HG03378 (cell line): ENCODE measurements at regions not wholly inside any gene's neighbourhood (a gene's known extent, or its start where the extent isn't known, plus 50 kb on each side); places are given as distances from the start of the nearest gene placed in this dataset.
"Not testable (repeated sequence)": the region's sequence is repeated elsewhere in the genome, so short reads cannot be mapped to it uniquely, and the experiment has no call there.

Experiments
- ATAC-seq: cut with Tn5 transposase; IDR thresholded peaks from one replicate; pipeline ENCODE4 v1.9.1; 2021; ENCODE audit warnings: mild to moderate bottlenecking, moderate library complexity; ENCODE audit not compliant: unreplicated experiment

DNA sequence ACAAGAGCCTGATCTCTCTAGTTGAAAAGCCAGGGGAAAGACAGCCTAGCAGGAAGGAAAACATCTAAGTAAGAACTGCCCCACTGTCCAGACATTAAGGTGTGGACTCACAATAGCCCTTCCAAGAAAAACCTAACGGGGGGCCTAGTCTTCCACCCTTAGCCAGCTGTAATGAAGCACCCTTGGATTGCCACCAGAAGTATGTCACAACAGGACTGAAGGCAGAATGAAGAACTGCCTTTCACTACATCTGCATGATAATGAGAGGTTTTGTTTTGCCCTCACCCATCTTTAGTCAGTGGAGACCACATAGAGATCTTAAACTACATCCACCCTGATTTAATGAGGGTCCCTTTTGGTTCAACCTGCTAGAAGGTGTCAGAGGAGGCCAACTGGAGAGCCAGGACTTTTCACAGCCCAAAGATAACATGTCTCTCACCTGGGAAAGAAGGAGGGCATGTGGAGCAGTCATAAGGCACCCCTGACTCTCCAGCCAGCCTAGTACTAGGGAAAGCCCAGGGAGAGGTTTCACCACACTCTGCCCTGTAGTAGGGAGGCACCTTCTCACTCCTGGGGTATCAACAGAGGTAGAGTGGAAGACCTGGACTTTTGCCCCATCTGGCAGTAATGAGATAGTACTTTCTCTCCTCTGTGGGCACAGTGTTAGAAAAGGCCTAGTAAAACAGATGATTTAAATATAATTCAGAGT, 1017.4 kb upstream of the MANEA start:
- ATAC-seq: no peak

GRCh38 chr6:94557207-94557606, 1020.1 kb upstream of the MANEA start:
- ATAC-seq: not testable (repeated sequence)

GRCh38 chr6:94548201-94548600, 1029.1 kb upstream of the MANEA start:
- ATAC-seq: no peak

DNA sequence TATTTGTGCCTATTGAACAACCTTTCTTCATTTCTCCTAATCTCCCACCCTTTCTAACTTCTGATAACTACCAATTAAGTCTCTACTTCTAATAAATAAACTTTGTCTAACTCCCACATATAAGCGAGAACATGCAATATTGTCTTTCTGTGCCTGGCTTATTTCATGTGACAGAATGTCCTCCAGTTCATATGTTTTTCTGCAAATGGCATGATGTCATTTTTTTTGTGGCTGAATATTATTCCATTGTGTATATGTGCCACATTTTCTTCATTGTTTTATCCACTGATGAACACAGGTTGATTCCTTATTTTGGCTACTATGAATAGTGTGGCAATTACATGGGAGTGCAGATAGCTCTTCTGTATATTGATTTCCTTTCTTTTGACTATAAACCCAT, 1041.5 kb upstream of the MANEA start:
- no peak for ATAC-seq

GRCh38 chr6:94511502-94512088, 1065.7 kb upstream of the MANEA start:
- ATAC-seq: no peak

GRCh38 chr6:94510877-94511276, 1066.5 kb upstream of the MANEA start:
- no peak for ATAC-seq

- no peak for ATAC-seq
Measured at GRCh38 chr6:94501516-94501915, 1075.8 kb upstream of the MANEA start.

DNA sequence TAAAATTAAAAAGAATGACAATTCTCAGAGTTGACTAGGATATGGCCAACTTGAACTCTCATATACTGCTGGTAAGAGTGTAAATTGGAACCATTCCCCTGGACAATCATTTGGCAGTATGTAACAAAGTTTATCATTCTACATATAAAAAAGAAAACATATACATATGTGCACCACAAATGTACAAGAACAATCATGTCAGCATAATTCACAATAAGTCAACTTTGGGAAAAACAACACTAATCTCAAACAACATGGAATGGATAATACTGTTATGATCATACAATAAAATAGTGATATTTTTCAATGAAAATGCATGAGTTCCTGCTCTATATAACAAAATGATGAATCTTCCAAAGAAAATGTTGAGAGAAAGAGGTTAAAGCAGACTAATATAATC, 1078.7 kb upstream of the EPHA7 start:
- no peak for ATAC-seq

DNA sequence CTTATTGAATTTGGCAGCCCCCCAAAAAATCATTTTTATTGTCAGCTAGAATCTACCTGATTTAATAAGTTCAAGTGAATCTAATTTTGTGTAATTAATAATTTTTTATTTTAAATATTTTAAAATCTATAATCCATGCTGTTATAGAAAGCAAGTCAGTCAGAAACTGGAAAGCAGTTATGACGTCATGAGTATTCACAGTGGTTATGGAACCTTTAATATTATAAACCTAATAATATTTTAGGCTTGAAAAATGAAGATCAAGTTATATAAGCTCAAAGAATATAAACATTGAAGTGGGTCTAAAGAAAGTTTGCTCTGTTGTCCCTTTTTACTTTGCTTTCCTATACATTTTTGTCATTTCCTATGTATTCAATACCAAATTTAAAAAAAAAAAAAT, 1075.1 kb upstream of the EPHA7 start:
- ATAC-seq: no peak

- no peak for ATAC-seq
Measured at GRCh38 chr6:94487371-94487770, 1068.0 kb upstream of the EPHA7 start.

DNA sequence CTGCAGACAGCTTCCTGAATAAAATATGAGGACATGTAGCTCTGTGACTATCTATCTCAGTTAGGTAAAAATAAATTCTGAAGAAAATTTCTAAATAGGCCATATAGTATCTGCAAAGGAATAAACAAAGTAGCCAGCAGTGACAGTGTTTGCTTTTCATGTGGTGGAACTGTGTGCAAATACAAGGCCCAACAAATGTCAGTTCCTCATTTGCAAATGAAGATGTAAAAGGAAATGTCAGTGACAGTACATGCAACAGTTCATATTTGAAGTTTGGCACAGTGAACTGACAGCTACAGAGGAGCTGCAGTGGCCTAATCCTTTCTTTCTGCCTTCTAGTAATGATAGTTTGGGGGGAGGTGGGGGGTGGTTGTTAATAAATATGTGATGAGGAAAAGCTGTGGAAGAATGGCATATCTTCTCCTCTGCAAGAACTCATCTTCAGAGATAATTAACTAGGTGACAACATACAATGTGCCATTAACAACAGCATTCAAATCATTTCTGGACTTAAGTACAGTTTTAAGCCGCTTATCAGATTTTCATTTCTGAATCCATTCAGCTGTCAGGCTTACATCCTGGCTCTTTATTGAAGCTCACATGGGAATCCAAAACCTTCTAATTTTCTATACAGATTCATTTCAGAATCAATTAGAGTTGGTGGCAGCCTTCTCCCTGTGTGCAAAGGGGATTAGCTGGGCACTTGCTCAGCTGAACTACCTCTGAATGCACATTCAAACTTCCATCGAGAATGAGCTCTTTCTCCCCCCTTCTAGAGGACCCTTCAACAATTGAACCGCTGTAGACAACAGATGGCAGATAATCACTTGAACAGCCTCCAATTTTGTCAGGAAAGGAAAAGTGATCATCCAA, 1059.0 kb upstream of the EPHA7 start:
- no peak for ATAC-seq

DNA sequence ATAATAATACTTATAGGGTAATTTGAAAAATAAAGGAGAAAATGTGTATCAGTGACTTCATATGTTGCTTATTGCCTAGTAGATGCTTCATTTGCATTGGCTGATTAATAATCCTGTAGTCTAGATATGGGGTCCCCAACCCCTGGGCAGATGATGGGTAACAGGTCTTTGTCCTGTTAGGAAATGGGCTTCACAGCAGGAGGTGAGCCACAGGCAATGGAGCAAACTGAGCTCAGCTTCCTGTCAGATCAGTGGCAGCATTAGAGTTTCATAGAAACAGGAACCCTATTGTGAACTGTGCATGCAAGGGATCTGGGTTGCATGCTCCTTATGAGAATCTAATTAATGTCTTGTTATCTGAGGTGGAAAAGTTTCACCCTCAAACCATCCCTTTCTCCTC, 1049.5 kb upstream of the EPHA7 start:
- ATAC-seq: no peak

- no peak for ATAC-seq
Measured at GRCh38 chr6:94464018-94464510, 1044.7 kb upstream of the EPHA7 start.

- no peak for ATAC-seq
Measured at GRCh38 chr6:94463306-94463705, 1043.9 kb upstream of the EPHA7 start.

GRCh38 chr6:94462231-94462630, 1042.9 kb upstream of the EPHA7 start:
- ATAC-seq: no peak

GRCh38 chr6:94456266-94456665, 1036.9 kb upstream of the EPHA7 start:
- ATAC-seq: no peak

- no peak for ATAC-seq
Measured at GRCh38 chr6:94454231-94454630, 1034.9 kb upstream of the EPHA7 start.

GRCh38 chr6:94446120-94446519, 1026.8 kb upstream of the EPHA7 start:
- ATAC-seq: no peak

DNA sequence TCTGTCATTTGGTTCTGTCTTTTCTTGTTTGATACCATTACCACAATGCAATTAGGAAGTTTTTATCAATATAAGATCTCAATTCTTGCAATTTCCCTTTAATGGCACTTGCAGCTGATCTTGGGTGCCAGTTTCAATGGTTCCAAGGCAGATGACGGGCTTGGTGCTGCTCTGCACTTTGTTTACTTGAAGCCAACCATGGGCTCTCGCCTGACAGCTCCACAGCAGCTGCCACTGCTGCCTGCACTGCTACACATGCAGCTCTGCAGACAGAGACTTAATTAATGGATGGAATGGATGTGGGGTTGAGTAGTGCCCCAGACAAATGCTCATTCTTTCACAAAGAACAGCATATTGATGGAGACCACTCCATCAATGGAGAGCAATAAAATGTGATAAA, 1024.3 kb upstream of the EPHA7 start:
- ATAC-seq: no peak

GRCh38 chr6:94424692-94425091, 1005.3 kb upstream of the EPHA7 start:
- no peak for ATAC-seq

- ATAC-seq: no peak
Measured at GRCh38 chr6:94417363-94417762, 998.0 kb upstream of the EPHA7 start.

DNA sequence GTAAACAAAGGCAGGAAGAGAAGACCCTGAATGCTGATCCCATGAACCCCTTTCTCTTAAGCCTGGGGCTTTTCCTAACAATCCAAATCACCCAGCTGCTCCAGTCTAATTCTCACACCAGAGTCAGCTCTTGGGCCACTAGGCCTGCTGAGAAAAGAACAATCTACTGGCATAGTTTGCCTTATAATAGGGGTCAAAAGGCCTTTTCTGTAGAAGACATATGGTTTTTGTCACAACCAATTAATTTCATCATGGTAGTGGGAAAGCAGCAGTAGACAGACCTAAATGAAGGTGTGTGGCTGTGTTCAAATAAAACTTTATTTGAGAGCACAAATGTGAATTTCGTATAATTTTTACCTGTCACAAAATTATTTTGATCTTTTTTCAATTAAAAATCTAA, 994.7 kb upstream of the EPHA7 start:
- no peak for ATAC-seq
